M059J (cell line): ENCODE measurements at regions not wholly inside any gene's neighbourhood (a gene's known extent, or its start where the extent isn't known, plus 50 kb on each side); places are given as distances from the start of the nearest gene placed in this dataset.
A peak's percentile ranks its signal among the peaks of the same experiment; 100 is the strongest.

Experiments
- DNase-seq: peaks from one replicate; pipeline ENCODE4 v3.0.0-alpha.2; 2012; ENCODE audit warnings: low read depth

DNA sequence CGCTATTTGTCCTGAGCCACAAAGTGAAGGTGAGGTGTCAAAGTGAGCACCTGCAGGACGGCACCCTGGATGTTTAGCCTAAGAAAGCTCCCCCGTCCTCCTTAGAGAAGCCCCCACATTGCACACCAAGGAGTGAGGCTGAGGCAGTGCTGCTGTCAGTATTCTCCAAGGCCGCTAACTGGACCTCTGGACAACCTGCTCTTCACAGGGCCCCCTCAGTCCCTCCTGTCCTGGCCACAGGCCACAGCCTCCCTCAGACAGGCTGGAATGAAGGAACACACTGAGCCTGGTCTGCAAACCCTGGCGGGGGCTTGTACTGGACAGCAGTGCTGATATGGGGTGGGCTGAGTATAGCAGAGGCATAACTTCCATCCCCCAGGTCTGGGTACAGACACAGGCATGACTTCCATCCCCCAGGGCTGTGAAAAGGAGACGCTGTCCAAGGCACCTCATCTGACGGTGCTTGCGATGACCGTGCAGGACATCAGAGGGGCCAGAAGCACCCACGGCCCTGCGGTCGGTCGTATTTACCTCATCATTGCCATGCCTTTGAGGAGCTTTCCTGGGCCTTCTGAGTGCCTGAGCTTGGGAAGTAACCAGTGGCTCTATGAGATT lies 82.4 kb upstream of the DIO3 start:
- no peak for DNase-seq

DNA sequence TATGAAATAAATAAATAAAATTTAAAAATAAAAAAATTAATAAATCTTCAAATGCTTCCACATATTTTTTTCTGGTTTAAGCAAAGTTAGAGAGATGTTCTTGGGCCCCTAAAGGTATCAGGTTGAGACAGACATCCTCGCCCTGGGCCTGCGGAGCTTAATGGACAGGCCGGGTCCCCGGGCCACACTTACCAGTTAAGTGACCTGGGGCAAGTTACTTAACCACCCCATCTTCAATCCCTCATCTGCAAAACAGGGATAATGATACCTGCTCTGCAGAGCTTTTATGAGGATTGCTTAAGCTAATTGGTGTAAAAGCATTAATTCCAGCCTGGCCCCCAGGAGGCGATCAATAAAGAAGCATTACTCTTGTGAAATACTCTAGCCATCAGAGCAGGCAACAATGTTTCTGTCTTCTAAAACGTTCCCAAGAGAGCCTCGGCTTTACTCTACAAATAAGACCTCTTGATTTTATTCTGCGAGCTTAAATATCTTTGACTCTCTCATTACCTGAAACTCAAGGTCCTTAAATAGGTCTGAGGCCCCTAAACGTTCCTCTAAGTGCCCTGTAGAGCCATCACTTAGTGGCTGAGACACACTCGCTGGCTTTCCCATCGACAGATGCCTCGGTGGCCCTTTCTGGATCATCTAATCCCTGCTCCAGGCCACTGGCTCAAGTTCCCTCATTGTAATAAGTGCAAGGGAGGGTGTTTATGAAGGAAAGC lies 81.1 kb upstream of the DIO3 start:
- DNase-seq = peak; percentile 5

DNA sequence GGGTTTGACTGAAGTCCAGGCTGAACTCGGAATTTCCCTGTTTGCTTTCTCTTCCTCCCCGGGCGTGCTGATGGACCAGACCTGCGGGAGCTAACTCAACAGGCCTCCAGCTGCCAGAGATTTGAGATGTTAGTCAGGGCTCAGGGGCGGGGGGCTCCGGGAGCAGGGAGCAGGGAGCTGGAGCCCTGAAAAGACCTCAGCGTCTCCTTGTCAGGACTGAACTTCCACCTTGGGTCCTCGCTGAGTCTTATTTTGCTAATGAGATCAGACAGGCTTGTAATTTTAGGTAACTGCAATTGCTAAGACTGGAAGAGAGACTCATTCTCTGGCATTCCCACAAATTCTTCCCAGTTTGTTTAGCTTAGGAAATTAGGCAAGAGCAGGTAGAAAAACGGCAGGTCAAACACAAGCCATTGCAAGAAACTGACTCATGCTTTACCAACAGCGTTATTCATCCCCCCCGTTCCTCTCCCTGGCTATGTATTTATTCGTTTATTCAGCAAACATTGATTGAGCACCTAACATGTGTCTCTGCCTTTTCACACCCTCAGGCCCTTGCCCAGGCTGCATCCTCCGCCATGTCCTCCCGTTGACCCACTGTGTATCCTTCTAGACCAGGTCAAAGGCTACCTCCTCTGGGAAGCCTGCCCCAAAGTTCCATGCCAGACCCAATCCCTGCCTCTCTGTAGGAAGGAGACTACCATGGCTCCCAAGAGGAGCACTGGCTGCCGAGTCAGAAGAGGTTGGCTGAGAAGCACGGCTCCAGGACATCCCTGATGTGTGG lies 80.4 kb upstream of the DIO3 start:
- DNase-seq = peak; percentile 92

DNA sequence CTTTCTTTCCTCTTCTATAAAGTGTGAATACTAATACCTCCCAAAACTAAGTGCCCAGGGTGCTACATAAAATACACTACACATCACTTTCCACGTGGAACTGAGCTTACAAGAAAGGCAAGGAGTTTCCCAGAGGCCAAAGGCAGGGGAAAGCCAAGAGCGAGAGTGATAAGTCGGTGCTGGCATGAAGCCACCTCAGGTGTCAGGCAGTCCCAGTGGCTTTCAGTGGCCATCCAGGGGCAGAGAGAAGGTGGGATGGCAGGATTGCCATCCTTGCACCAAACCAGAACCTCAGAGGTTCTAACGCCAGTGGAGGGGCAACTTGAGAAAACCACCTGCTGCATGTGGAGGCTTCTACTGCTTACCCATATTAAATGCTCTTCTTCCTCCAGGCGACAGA lies 79.7 kb upstream of the DIO3 start:
- DNase-seq = no peak

DNA sequence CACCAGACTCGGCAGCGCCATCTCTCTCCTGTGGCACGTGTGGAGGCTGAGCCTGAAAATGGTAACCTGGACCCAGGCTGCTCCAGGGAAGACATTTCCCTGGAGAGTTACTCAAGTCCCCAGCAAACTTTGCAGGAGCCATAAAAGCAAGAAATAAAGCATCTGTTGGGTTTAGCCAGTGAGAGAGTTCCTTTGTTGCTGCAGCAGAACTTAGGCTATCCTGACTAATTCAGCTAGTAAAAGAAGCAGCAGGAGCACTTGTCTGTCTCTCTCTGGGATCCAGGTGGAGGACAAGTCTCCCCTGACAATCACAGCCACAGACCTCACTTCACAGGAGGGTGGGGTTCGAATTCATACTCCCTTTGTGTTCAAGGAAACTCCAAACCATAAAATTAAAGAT lies 79.2 kb upstream of the DIO3 start:
- DNase-seq = no peak

DNA sequence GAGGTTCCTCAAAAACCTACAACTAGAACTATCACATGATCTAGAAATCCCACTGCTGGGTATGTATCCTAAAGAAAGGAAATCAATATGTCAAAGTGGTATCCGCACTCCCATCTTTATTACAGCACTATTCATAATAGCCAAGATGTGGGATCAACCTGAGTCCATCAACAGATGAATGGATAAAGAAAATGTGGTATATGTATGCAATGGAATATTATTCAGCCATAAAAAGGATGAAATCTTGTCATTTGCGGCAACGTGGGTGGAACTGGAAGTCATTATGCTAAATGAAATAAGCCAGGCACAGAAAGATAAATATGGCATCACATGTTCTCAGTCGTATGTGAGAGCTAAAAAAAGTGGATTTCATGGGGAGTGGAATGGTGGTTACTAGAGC lies 77.5 kb upstream of the DIO3 start:
- no peak for DNase-seq

DNA sequence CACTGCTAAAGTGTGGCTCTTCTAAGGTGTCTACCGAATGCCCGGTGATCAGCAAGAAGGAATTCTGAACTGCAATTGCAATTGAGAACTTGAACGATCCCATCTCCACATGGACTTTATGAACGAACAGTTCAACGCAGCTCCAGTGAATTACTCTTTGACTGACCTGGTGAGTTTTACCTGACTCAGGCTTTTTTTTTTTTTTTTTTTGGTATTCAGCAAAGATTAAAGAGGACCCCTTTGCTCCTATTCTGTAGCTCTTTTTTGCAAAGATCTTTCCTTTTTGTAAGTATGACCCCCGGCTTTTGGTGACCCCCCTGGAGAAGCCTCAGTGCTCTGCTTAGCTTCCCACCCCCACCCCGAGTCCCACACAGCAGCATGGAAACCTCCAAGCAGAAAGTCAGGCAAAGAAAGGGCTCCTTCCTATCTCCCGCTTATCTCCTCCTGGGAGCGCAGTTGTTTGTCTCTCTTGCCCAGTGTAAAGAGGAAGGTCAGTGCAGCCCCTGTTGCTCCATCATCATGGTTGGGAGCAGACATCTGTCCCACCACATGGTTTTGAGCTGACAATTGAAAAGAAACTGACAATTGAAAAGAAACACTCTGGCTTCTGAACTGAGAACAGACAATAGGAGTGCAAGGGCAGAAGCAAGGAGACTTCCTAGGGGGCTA lies 72.1 kb upstream of the DIO3 start:
- DNase-seq = no peak

DNA sequence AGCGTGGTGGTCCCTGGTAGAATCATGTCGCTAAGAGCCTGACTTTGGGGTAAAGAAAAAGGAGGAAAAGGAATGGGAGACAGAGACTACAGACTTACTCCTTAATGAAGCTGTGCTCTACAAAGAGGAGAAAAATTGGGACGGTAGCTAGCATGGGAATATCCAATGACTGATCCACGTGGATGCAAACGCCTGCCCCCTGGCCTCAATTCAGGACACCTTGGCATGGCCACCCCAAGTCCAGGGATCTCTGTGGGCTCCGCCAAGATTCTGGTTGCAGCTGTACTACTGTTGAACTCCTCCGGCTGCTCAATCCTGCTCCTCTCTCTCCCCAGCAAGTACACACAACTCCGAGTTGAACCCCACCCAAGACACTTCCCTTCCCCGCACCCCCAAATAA lies 70.5 kb upstream of the DIO3 start:
- no peak for DNase-seq

DNA sequence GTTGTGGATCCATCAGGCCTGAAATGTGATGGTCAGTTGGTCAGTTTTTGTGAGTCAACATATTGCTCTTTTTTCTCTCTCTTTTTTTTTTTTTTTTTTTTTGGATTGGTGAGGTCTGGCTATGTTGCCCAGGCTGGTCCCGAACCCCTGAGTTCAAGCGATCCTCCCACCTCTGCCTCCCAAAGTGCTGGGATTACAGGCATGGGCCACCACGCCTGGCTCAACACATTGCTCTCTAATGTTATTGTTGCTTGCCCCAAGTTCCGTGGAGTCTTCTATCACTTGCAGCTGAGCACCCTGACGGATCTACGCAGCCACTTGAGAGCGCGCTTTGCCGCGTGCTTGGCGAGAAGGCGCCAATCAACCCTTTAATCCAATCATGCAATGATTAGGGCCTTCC lies 69.5 kb upstream of the DIO3 start:
- no peak for DNase-seq

DNA sequence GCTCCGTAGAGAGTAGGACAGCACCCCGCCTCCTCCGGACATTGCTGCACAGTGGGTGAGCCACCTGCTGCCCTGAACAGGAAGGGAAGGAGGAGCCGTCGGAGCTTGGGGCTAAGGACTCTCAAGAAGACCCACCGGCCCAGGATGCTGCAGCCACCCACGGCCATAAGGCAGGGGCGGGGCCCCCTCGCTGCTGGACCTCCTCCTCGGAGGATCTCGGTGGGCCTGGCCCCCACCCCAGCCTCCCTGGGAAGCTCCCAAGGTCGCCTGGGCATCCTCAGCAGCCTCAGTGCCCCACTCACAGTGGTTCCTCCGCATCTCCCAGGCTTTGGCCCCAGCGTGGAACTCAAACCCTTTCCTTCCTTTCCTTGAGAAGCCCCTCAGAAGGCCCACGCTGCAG lies 68.6 kb upstream of the DIO3 start:
- DNase-seq = no peak

DNA sequence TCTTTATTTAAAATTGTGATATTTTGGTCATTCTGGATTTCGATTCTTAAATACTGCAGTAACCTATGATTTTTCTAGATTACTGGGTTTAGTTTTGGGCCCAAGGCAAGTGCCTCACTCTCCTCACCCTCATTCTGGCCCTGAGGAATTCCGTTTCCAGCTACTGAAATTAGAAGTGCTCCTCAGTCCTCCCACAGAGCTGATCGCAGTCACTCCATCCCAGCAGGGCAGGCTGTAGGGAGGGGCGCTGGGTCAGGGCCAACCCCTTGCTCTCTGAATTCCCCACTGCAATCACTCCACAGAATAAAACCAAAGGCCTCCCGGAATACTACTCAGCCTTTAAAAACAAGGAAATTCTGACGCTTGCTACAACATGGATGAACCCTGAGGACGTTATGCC lies 66.5 kb upstream of the DIO3 start:
- DNase-seq = no peak

DNA sequence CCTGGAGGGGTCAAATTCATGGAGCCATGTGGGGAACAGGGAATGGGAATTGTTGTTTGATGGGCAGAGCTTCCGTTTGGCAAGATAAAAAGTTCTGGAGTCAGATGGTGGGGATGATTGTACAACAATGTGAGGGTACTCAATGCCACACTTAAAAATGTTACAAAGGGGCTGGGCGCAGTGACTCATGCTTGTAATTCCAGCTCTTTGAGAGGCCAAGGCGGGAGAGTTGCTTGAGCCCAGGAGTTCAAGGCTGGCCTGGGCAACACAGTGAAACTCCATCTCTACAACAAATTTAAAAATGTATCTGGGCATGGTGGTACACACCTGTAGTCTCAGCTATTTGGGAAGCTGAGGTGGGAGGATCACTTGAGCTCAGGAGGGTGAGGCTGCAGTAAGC lies 66.0 kb upstream of the DIO3 start:
- no peak for DNase-seq

DNA sequence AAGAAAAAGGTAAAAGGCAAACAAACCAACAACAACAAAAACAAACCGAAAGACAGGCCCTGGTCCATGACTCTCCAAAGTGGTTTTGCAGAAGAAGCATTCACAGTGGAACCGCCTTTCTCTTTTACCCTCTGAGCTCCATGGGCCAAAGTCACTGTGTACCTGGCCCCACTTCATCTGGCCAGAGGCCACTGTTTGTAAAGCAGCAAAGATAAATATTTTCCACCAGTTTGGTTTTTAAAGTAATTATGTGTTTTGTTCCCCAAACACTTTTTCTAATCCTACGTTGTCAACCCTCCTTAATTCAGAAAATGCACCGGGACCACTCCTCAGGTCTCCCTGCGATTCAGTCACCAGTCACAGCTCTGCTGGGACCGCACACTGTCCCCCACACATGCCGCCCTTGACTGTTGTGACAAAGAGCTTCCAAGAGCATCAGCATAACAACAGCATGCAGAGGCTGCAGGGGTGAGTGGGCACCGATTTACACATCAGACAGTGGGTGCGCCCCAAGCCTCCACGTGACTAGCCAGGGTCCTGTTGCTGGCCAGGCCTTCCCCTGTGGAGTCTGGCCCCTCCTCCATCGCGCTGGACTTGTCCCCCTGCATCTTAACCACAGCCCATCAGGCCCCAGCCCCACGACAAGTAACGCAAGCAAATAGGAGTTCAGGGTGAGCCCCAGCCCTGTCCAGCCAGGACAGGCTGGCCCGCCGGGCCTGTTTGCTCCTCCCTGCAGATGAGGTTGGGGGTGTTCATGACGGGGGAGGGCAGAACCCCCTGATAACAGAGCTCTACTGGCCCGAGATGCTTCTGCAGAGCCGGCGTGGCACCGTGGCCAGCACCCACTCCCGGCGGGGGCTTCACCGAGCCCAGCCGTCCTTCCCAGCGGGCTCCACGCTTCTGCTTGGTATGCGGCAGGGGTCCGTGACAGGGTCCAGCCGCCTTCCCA lies 65.2 kb upstream of the DIO3 start:
- DNase-seq = no peak

DNA sequence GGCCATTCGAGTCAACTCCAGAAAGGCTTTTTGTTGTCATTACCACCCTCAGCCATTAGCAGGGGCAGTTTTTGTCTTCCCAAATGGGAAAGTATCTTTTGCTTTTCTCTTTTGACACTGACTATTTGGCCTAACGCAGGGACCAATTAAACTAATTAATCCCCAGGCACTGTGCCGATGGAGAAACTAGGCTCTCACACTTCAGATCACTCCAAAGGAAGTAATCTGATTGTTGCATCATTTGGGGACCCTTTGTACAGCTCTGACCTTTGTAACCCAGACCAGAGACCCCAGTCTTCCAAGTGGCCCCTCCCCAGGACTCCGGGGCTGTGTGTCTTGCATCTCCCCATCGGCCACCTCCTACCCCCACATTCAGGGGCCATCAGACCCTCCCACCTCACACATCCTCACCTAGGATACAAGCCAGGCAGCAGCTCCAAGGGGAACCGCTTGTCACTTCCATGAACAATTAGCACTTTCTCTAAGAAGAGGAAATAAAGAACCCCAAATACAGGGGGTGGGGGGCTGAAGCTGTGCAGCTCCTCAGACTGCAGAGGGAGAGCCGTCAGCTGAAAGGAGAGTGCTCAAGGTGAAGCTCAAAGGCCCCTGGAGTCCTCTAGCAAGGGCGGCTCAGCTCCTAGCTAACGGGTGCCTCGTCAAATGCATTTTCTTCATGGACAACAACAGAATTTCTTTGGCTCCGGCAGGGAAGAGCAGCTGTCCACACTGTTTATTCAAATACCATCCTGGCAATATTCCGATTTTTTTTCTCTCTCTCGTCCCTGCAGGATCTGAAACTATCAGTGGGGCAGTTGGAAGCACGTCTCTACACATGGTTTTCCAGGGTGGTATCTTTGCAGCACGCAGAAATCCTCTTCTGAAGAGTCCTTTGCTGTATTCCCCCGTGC lies 64.3 kb upstream of the DIO3 start:
- DNase-seq = no peak

DNA sequence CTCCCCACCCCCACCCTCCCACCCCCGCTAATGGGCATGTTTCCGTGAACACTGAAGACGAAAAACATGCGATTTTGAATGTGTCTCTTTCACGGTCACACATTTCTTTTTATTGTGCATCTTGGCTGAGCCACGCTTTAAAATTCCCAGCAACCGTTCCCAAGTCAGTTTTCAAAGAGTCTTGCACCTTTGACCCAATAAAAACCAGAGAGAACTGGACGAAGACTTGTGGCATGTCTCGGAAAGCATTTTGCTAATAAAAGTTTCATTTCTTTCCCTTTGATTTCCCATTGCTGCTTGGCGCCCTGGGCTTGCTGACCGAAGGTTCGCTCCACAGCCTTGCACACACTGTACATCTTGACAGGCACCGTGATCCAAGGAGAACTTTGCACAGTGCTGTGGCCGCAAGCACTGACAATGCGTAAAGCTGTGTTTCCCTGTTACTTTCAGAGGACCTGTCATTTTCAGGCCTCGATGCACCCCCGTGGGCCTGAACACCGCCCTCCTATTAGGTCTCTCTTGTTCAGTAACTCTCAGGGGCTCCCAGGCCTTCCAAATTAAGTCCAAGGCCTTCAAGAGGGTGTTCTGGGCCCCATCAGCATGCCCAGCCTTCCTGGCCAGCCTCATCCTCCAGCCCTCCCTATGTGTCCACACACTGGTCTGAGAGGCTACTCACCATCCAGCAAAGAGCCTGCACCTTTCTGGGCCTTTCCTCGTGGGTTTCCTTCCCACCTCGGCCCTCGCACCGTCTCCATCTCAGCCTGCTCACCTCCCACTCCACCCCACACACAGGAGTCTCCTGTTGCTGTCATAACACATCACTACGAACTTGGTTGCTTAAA lies 63.4 kb upstream of the DIO3 start:
- DNase-seq = no peak

DNA sequence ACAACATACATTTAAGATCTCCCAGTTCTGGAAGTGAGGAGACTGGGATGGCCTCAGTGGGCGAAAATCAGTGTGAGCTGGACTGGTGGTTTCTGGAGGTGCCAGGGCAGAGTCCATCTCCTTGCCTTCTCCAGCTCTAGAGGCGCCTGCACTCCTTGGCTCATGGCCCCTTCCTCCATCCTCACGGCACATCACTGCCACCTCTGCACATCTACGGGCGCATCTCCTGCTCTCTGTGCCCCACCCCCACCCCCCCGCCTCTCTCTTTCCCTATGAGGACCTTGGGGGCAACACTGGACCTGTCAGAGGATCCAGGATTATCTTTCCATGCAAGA lies 62.8 kb upstream of the DIO3 start:
- DNase-seq = no peak

DNA sequence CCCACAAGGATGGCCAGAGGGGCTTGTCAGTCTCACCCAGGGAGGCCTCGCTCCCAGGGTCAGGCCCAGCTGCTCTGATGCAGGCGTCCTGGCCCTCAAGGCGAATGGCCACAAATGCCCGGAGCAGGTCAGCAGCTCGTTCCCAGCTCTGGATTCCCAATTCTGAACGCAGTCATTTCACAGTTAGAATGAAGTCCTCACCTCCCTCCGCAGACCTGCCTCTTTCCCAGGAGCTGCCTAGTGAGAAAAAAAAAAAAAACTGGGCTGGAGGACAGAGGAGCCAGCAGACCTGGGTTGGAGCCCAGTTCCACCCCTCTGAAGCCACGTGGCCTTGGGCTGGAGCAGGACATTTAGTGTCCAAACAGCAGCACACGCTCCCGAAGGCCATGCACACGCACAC lies 62.2 kb upstream of the DIO3 start:
- no peak for DNase-seq

DNA sequence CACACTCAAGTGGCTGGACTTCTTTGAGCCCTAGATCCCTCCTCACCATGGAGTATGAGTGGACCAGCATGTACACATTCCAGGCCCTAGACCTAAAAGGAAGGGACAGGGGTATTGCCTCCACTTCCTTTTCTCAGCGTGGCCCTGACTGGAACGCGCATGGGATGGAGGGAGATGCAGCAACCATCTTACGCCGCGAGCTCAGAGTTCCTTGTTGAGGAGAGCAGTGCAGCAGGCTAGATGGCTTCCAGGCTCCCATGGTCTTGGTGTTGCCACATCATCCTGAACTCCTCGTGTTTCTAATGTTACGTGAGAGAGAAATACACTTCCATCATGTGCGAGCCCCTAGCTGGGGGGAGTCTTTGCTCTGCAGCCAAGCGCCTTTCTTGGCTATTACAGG lies 61.8 kb upstream of the DIO3 start:
- no peak for DNase-seq

DNA sequence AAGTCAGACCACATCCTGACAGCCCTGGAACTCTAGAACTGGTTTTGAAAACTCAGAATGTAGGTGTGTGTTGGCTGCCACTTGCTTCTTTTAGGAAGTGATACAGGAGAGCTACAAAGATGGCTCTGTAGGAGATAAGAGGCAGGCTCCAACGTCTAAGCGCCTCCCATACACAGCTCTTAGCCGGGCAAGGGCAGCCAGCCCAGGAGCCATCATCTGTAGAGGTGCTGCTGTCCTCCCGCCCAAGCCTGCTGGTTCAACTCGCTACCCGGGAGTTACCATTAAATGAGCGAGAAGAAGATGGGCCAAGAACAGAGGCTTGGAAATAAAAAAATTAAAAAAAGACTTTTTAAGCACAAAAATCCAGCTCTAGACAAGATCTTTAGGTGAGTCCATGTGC lies 61.2 kb upstream of the DIO3 start:
- no peak for DNase-seq

DNA sequence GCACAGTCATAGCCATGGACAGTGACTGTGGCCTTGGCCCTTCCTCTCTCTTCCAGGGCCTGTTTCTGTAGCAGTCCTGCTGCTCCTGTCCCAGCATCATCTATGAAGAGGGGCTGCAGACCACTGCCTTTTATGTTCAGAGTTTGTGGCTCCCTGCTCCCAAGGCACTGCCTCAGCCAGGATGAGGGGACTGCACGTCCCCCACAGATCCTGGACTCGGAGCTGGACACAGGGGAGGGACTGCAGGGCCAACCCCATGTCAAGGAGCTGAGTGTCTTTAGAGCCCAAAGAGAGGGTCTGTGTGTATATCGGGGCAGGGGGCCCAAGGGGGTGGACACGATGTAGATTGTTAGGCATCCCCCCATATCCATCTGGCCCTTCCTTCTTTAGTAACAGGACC lies 60.6 kb upstream of the DIO3 start:
- DNase-seq = no peak
